Esophagus (tissue), 2 donors: ENCODE measurements at regions not wholly inside any gene's neighbourhood (a gene's known extent, or its start where the extent isn't known, plus 50 kb on each side); places are given as distances from the start of the nearest gene placed in this dataset.

Experiments used
- H3K27ac ChIP-seq, 2 donors: one replicate each; pipeline ENCODE4 v1.5.1; 2013; ENCODE audit warnings: low read depth in 2 of 2, mild to moderate bottlenecking in 2 of 2, inconsistent platforms in 1 of 2, low read length in 1 of 2, moderate library complexity in 1 of 2
- H3K27me3 ChIP-seq, 2 donors: one replicate each; pipeline ENCODE4 v1.6.1; 2013; ENCODE audit warnings: low read length in 2 of 2, control low read depth in 1 of 2, mild to moderate bottlenecking in 1 of 2; ENCODE audit not compliant: insufficient read depth in 2 of 2, control insufficient read depth in 1 of 2
- H3K36me3 ChIP-seq, 2 donors: one replicate each; pipeline ENCODE4 v1.6.1; 2013; ENCODE audit warnings: low read length in 1 of 2; ENCODE audit not compliant: control insufficient read depth in 2 of 2, insufficient read depth in 2 of 2
- H3K4me1 ChIP-seq, 2 donors: one replicate each; pipeline ENCODE4 v1.6.1; 2013; ENCODE audit warnings: low read length in 1 of 2; ENCODE audit not compliant: control insufficient read depth in 2 of 2, insufficient read depth in 2 of 2
- H3K4me3 ChIP-seq, 2 donors: one replicate each; pipeline ENCODE4 v1.5.1; 2013; ENCODE audit warnings: low read length in 2 of 2, mild to moderate bottlenecking in 2 of 2, low read depth in 1 of 2, moderate library complexity in 1 of 2
- H3K9me3 ChIP-seq, 2 donors: one replicate each; pipeline ENCODE4 v1.6.1; 2013; ENCODE audit warnings: mild to moderate bottlenecking in 2 of 2, low read depth in 1 of 2, low read length in 1 of 2, moderate library complexity in 1 of 2; ENCODE audit not compliant: control insufficient read depth in 2 of 2, insufficient read depth in 1 of 2
- WGBS, 2 donors: extraction: QIAGEN DNeasy Blood & Tissue Kit; methylation state at CpG; one replicate each; pipeline ENCODE4 v1.1.7; 2013; 5-methylcytosine and 5-hydroxymethylcytosine counted together
- donor health status: healthy with polysubstance abuse.
- donor health status: Bipolar disorder and iron deficiency.

DNA sequence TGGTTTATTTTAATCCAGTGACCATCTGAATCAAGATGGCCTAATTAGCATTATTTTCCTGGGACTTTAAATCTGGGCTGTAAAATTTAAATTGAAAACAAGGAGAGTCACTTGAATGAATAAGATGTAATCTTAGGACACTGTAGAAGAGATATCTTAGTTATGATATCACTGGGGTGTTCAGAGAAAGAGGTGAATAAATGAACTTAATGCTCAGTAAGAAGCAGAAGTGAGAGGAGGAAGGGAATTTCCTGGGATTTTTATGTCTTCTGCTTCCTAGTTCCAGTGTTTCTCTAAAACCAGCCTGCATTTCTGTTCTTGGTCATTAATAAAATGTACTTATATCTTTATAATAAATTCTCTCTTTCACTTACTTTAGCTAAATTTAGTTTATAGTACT, 136.8 kb upstream of the PTPRK start:
- no peaks in the 10 kb centered on the region for H3K27me3 ChIP-seq
- no peaks in the 10 kb centered on the region for H3K36me3 ChIP-seq
- no peaks in the 10 kb centered on the region for H3K9me3 ChIP-seq
- no peak overlapping the region for H3K4me3 ChIP-seq
- H3K4me1 ChIP-seq: peaks cover 0 to 2% of the 10 kb centered on the region in 2 donors
- no peak overlapping the region for H3K27ac ChIP-seq

- Histone ChIP-seq H3K4me3 (no peak overlapping the region), H3K9me3 (no peaks in the 10 kb centered on the region), H3K4me1 (peaks cover 0 to 2% of the 10 kb centered on the region in 2 donors), H3K27me3 (no peaks in the 10 kb centered on the region), H3K27ac (no peak overlapping the region), H3K36me3 (no peaks in the 10 kb centered on the region)
- WGBS, 2 donors: 24 to 38% methylated on average over 1 of the region's 1 CpG
These were observed 135.6 kb upstream of the PTPRK start for GRCh38 chr6:128655978-128656498.

GRCh38 chr6:128648022-128648598, 127.7 kb upstream of the PTPRK start:
- Histone ChIP-seq H3K36me3 (no peaks in the 10 kb centered on the region), H3K9me3 (no peaks in the 10 kb centered on the region), H3K27ac (no peak overlapping the region), H3K27me3 (no peaks in the 10 kb centered on the region), H3K4me1 (no peaks in the 10 kb centered on the region), H3K4me3 (no peak overlapping the region)
- 74 to 80% methylated on average over 2 of the region's 2 CpGs for WGBS, 2 donors

- H3K9me3 ChIP-seq: no peaks in the 10 kb centered on the region
- no peaks in the 10 kb centered on the region for H3K36me3 ChIP-seq
- no peaks in the 10 kb centered on the region for H3K27me3 ChIP-seq
- no peaks in the 10 kb centered on the region for H3K4me1 ChIP-seq
- 94 to 97% methylated on average over 1 of the region's 1 CpG for WGBS, 2 donors
- no peak overlapping the region for H3K4me3 ChIP-seq
- no peak overlapping the region for H3K27ac ChIP-seq
These were observed 121.7 kb upstream of the PTPRK start for GRCh38 chr6:128642132-128642531.

- Histone ChIP-seq H3K9me3 (no peaks in the 10 kb centered on the region), H3K4me3 (no peak overlapping the region), H3K27ac (no peak overlapping the region), H3K36me3 (no peaks in the 10 kb centered on the region), H3K4me1 (no peaks in the 10 kb centered on the region), H3K27me3 (no peaks in the 10 kb centered on the region)
These were observed 121.3 kb upstream of the PTPRK start for GRCh38 chr6:128641703-128642102.

DNA sequence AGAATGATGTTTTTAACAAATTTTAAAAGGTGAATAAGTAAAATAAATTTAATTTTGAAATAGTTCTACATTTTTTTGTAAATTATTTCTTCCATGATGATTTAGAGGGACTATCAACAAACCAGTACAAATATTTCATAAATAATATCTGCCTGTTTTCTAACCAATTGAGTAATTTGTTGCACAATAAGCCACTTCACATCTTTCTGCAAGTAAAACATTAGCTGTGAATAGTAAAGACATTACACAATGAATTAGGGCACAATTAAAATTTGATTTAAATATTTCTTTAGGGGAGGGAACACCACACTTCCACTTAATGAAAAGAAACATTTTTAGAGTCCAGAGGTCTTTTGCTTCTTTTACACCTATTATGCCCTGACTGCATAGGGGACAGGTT, 118.4 kb upstream of the PTPRK start:
- Histone ChIP-seq H3K4me3 (no peak overlapping the region), H3K9me3 (no peaks in the 10 kb centered on the region), H3K36me3 (no peaks in the 10 kb centered on the region), H3K4me1 (no peaks in the 10 kb centered on the region), H3K27me3 (no peaks in the 10 kb centered on the region), H3K27ac (no peak overlapping the region)

DNA sequence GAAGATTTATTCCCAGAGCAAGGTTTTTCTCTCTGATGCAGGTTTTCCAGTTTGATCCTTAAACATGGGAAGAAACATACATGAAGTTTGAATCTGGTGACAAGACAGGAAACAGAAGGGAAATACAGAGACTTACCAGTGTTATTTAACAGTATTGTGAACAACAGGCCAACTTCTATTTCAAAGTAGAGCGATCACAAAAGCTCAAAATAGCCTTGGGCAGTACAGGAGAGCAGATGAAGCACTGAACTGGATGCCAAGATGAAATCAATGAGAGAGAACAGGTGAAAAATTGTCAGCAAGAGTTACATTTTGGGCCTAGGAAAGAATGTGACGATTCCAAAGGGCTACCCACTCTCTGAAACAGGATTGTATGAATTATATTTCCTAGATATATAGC, 114.8 kb upstream of the PTPRK start:
- WGBS, 2 donors: 53 to 57% methylated on average over 2 of the region's 2 CpGs
- no peaks in the 10 kb centered on the region for H3K4me1 ChIP-seq
- H3K4me3 ChIP-seq: no peak overlapping the region
- H3K27ac ChIP-seq: no peak overlapping the region
- no peaks in the 10 kb centered on the region for H3K36me3 ChIP-seq
- no peaks in the 10 kb centered on the region for H3K27me3 ChIP-seq
- no peaks in the 10 kb centered on the region for H3K9me3 ChIP-seq

GRCh38 chr6:128632131-128632530, 111.7 kb upstream of the PTPRK start:
- H3K27ac ChIP-seq: no peak overlapping the region
- no peaks in the 10 kb centered on the region for H3K36me3 ChIP-seq
- no peaks in the 10 kb centered on the region for H3K27me3 ChIP-seq
- 43 to 49% methylated on average over 2 of the region's 2 CpGs for WGBS, 2 donors
- no peaks in the 10 kb centered on the region for H3K4me1 ChIP-seq
- no peaks in the 10 kb centered on the region for H3K9me3 ChIP-seq
- H3K4me3 ChIP-seq: no peak overlapping the region

DNA sequence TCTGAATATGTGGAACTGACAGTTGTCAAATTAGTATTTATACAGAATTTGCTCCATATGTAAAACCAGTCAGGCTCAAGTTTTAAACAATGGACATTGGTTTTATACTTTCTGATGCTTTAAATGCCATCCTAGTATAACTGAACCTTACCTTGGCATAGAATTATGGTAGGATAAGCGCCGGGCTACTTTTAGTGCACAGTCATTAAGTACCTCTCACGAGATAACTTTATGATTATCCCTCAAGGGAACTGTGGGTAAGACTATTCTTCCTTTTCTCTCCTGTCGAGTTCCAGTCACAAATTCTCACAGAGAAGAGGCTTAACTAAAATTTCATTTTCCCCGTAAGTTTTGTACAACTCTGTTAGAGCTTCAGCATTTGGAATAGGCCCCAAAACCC, 110.6 kb upstream of the PTPRK start:
- H3K4me3 ChIP-seq: no peak overlapping the region
- no peaks in the 10 kb centered on the region for H3K9me3 ChIP-seq
- H3K27ac ChIP-seq: no peak overlapping the region
- H3K36me3 ChIP-seq: no peaks in the 10 kb centered on the region
- WGBS, 2 donors: 84 to 90% methylated on average over 5 of the region's 5 CpGs
- no peaks in the 10 kb centered on the region for H3K27me3 ChIP-seq
- H3K4me1 ChIP-seq: no peaks in the 10 kb centered on the region

DNA sequence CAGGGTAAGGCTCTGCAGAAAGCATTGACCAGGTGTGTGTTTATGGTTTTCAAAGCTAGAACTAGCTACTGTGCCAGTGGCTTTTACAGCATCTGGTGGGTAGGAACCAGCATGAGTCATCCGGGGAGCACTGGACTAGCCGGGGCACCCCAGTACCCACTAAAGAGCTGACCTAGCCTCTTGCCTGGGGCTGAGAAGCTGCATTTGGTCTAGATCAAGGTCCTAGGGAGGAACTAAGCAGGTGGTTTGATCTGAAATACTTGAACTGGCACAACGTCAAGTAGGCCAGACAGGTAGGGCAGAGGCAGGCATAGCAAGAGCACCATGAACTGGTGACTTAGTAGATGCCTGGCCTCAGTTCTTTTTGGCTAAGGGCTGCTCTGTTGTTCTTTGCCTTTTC, 109.8 kb upstream of the PTPRK start:
- no peak overlapping the region for H3K4me3 ChIP-seq
- no peaks in the 10 kb centered on the region for H3K4me1 ChIP-seq
- no peaks in the 10 kb centered on the region for H3K27me3 ChIP-seq
- H3K9me3 ChIP-seq: no peaks in the 10 kb centered on the region
- no peaks in the 10 kb centered on the region for H3K36me3 ChIP-seq
- WGBS, 2 donors: 50 to 55% methylated on average over 3 of the region's 3 CpGs
- H3K27ac ChIP-seq: no peak overlapping the region
